SK-N-SH (cell line): ENCODE measurements at regions not wholly inside any gene's neighbourhood (a gene's known extent, or its start where the extent isn't known, plus 50 kb on each side); places are given as distances from the start of the nearest gene placed in this dataset.

Experiments used
- CTCF ChIA-PET: fragments of 300-600, 350-600 bp; formaldehyde crosslinking; extraction: SDS; loops from one replicate; lab custom pipeline; 2021; lab: Yijun Ruan, JAX
- POLR2A ChIA-PET: fragments of 350-600 bp; sonication (Branson Sonifier 250); formaldehyde crosslinking; extraction: SDS; loops from one replicate; lab custom pipeline; 2020; ENCODE audit warnings: antibody characterized with exemption, inconsistent platforms; lab: Yijun Ruan, JAX
- DNase-seq: peaks from one replicate; pipeline ENCODE4 v3.0.0; 2012
- H2AFZ ChIP-seq: fragments of 200-600 bp; sonication (generic); 2 replicates; pipeline ENCODE4 v1.8.1; 2016; ENCODE audit warnings: antibody characterized with exemption, mild to moderate bottlenecking, low read depth
- H3F3A ChIP-seq: fragments of 200-600 bp; sonication (generic); replicated peaks from 2 replicates; pipeline ENCODE3; 2016; ENCODE audit warnings: antibody characterized with exemption, mild to moderate bottlenecking; ENCODE audit not compliant: insufficient read depth
- H3K27ac ChIP-seq, 2 experiments: fragments of 200-500 bp in 1 of 2; fragments of 200-600 bp in 1 of 2; sonication (Bioruptor generic) in 1 of 2; sonication (generic), shearing (Covaris generic) in 1 of 2; 2 replicates each; pipeline versions ENCODE4 v1.5.1 to v1.6.1; 2014 to 2016; ENCODE audit warnings: low read depth in 2 of 2, inconsistent platforms in 1 of 2, low read length in 1 of 2, mild to moderate bottlenecking in 1 of 2, mixed read lengths in 1 of 2
- H3K27me3 ChIP-seq: fragments of 200-600 bp; sonication (generic), shearing (Covaris generic); 2 replicates; pipeline ENCODE4 v1.6.1; 2016; ENCODE audit warnings: mixed run types; ENCODE audit not compliant: insufficient read depth
- H3K36me3 ChIP-seq, 2 experiments: fragments of 200-500 bp in 1 of 2; fragments of 200-600 bp in 1 of 2; sonication (Bioruptor generic) in 1 of 2; sonication (generic) in 1 of 2; replicated peaks in 1 of 2; 2 replicates each; pipeline versions ENCODE3 to v1.5.1; 2014 to 2016; ENCODE audit warnings: low read length in 1 of 2, mild to moderate bottlenecking in 1 of 2; ENCODE audit not compliant: insufficient read depth in 2 of 2, control insufficient read depth in 1 of 2
- H3K4me1 ChIP-seq, 2 experiments: fragments of 200-500 bp in 1 of 2; fragments of 200-600 bp in 1 of 2; sonication (Bioruptor generic) in 1 of 2; sonication (generic), shearing (Covaris generic) in 1 of 2; 2 replicates each; pipeline versions ENCODE4 v1.5.1 to v1.6.1; 2014 to 2016; ENCODE audit warnings: low read depth in 1 of 2, low read length in 1 of 2, mixed run types in 1 of 2; ENCODE audit not compliant: insufficient read depth in 2 of 2, control insufficient read depth in 1 of 2
- H3K4me2 ChIP-seq: fragments of 200-600 bp; sonication (generic), shearing (Covaris generic); 2 replicates; pipeline ENCODE4 v1.6.1; 2017; ENCODE audit warnings: mixed run types
- H3K4me3 ChIP-seq, 2 experiments: fragments of 200-500 bp in 1 of 2; fragments of 200-600 bp in 1 of 2; sonication (Bioruptor generic) in 1 of 2; sonication (generic), shearing (Covaris generic) in 1 of 2; 2 replicates each; pipeline versions ENCODE4 v1.5.1 to v1.8.1; 2014 to 2016; ENCODE audit warnings: low read depth in 2 of 2, inconsistent platforms in 1 of 2, low read length in 1 of 2, mild to moderate bottlenecking in 1 of 2, mixed read lengths in 1 of 2, moderate library complexity in 1 of 2
- H3K79me2 ChIP-seq: fragments of 200-600 bp; sonication (generic); 2 replicates; pipeline ENCODE4 v1.8.1; 2017; ENCODE audit warnings: mild to moderate bottlenecking; ENCODE audit not compliant: insufficient read depth
- H3K9ac ChIP-seq: fragments of 200-600 bp; sonication (generic); 2 replicates; pipeline ENCODE4 v1.6.1; 2017; ENCODE audit warnings: mixed run types
- H3K9me2 ChIP-seq: fragments of 200-600 bp; sonication (generic); 2 replicates; pipeline ENCODE4 v1.6.1; 2017; ENCODE audit warnings: mixed run types
- H3K9me3 ChIP-seq: fragments of 200-600 bp; sonication (generic); 2 replicates; pipeline ENCODE4 v1.6.1; 2017; ENCODE audit warnings: mixed run types, mild to moderate bottlenecking, moderate library complexity
- H4K20me1 ChIP-seq: fragments of 200-600 bp; sonication (generic); 2 replicates; pipeline ENCODE4 v1.6.1; 2017; ENCODE audit warnings: mild to moderate bottlenecking, mixed run types; ENCODE audit not compliant: insufficient read depth
- ELF1 ChIP-seq: IDR thresholded peaks from 2 replicates; pipeline ENCODE4 v1.4.0; 2012
- EP300 ChIP-seq, 2 experiments: IDR thresholded peaks; 2 replicates each; pipeline versions ENCODE4 v1.4.0 to v1.6.1; 2012; ENCODE audit warnings: borderline replicate concordance in 1 of 2, low read depth in 1 of 2, low read length in 1 of 2
- EZH2phosphoT487 ChIP-seq: fragments of 200-600 bp; sonication (generic); IDR thresholded peaks from 2 replicates; pipeline ENCODE4 v1.6.1; 2017; ENCODE audit warnings: low read depth, mixed run types, mild to moderate bottlenecking, antibody characterized with exemption, moderate library complexity, borderline replicate concordance
- FOSL2 ChIP-seq: IDR thresholded peaks from 2 replicates; pipeline ENCODE4 v1.4.0; 2012; ENCODE audit warnings: low read depth, mild to moderate bottlenecking, moderate library complexity, borderline replicate concordance
- FOXJ3 ChIP-seq: sonication (generic); formaldehyde crosslinking; IDR thresholded peaks from 2 replicates; pipeline ENCODE4 v1.5.1; 2020; ENCODE audit warnings: mild to moderate bottlenecking, missing genetic modification reagents
- FOXM1 ChIP-seq: IDR thresholded peaks from 2 replicates; pipeline ENCODE4 v1.4.0; 2012; ENCODE audit warnings: low read depth, mild to moderate bottlenecking
- MEF2A ChIP-seq: IDR thresholded peaks from 2 replicates; pipeline ENCODE4 v1.4.0; 2012; ENCODE audit warnings: low read depth, borderline replicate concordance
- NFIC ChIP-seq: IDR thresholded peaks from 2 replicates; pipeline ENCODE4 v1.4.0; 2012; ENCODE audit warnings: borderline replicate concordance
- RCOR1 ChIP-seq: fragments of 150-350 bp; IDR thresholded peaks from 2 replicates; pipeline ENCODE4 v1.6.1; 2017; ENCODE audit warnings: antibody characterized with exemption, low read length
- RFX5 ChIP-seq: IDR thresholded peaks from 2 replicates; pipeline ENCODE4 v1.6.1; 2012; ENCODE audit warnings: mild to moderate bottlenecking, improper control_type of control experiment, low read length
- RXRA ChIP-seq: IDR thresholded peaks from 2 replicates; pipeline ENCODE4 v1.4.0; 2012; ENCODE audit warnings: low read depth, mild to moderate bottlenecking, borderline replicate concordance
- SIN3A ChIP-seq: IDR thresholded peaks from 2 replicates; pipeline ENCODE4 v1.6.1; 2012; ENCODE audit warnings: low read depth, mild to moderate bottlenecking, low read length, moderate library complexity, borderline replicate concordance
- SMC3 ChIP-seq: IDR thresholded peaks from 2 replicates; pipeline ENCODE4 v1.6.1; 2012; ENCODE audit warnings: low read depth, low read length, improper control_type of control experiment
- TCF12 ChIP-seq: IDR thresholded peaks from 2 replicates; pipeline ENCODE4 v1.4.0; 2012
- WGBS: methylation state at CpG from one replicate; pipeline ENCODE4 v1.1.6; 2017; ENCODE audit warnings: low lambda C conversion rate; 5-methylcytosine and 5-hydroxymethylcytosine counted together
- TF ChIP-seq, protein P1 (sequence below): fragments of 150-350 bp; IDR thresholded peaks from 2 replicates; pipeline ENCODE4 v1.6.1; 2016; ENCODE audit warnings: mild to moderate bottlenecking, low read depth, low read length
- TF ChIP-seq, protein P2 (sequence below): IDR thresholded peaks from 2 replicates; pipeline ENCODE4 v1.4.0; 2012; ENCODE audit warnings: low read depth, borderline replicate concordance
- TF ChIP-seq, protein P3 (sequence below): IDR thresholded peaks from 2 replicates; pipeline ENCODE4; 2012

DNA sequence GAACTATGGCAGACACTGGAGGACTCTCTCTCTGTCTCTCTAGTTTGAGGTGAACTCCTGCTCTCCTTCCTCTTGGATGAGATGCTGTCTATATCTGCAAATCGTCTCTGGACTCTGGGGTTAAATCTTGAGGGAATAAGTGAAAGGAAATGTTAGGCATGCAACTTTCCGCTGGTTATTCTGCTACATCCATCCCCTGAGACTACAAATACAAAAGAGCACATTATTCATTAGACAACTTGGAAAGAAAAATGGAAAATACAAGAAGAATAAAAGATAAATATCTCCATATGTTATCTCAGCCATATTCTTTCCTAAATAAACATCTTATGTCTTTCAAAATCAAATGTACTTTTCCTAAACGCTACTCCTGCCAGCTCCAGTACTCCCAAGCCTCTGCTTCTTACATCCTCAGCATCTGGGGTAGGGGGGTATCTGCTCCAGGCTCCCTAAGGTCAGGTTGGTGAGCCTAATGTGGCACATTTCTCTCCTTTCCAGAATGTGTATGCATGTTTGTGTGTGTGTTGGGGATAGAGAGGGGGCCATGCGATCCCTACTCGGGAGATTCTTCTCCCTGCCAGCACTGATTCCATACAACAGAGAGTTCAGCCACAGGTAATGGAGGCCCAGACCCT, 102.9 kb upstream of the FSCB start:
- no peak overlapping the region for H3K9ac ChIP-seq
- TF ChIP-seq EZH2phosphoT487, result no peak
- no peak for TF ChIP-seq ELF1
- no peak for TF ChIP-seq SIN3A
- no peak for TF ChIP-seq RXRA
- TF ChIP-seq, protein P1, sequence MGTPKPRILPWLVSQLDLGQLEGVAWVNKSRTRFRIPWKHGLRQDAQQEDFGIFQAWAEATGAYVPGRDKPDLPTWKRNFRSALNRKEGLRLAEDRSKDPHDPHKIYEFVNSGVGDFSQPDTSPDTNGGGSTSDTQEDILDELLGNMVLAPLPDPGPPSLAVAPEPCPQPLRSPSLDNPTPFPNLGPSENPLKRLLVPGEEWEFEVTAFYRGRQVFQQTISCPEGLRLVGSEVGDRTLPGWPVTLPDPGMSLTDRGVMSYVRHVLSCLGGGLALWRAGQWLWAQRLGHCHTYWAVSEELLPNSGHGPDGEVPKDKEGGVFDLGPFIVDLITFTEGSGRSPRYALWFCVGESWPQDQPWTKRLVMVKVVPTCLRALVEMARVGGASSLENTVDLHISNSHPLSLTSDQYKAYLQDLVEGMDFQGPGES, result no peak
- TF ChIP-seq, protein P2, sequence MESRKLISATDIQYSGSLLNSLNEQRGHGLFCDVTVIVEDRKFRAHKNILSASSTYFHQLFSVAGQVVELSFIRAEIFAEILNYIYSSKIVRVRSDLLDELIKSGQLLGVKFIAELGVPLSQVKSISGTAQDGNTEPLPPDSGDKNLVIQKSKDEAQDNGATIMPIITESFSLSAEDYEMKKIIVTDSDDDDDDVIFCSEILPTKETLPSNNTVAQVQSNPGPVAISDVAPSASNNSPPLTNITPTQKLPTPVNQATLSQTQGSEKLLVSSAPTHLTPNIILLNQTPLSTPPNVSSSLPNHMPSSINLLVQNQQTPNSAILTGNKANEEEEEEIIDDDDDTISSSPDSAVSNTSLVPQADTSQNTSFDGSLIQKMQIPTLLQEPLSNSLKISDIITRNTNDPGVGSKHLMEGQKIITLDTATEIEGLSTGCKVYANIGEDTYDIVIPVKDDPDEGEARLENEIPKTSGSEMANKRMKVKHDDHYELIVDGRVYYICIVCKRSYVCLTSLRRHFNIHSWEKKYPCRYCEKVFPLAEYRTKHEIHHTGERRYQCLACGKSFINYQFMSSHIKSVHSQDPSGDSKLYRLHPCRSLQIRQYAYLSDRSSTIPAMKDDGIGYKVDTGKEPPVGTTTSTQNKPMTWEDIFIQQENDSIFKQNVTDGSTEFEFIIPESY, result no peak
- TF ChIP-seq FOSL2, result no peak
- TF ChIP-seq FOXM1, result no peak
- no peak for TF ChIP-seq RFX5
- TF ChIP-seq SMC3, result no peak
- TF ChIP-seq EP300 (IDR thresholded peaks at IDR 0.05; ENCODE audit: borderline replicate concordance in 1 of 2, low read depth in 1 of 2, low read length in 1 of 2), result no peak
- TF ChIP-seq RCOR1, result no peak
- no peak for TF ChIP-seq TCF12
- TF ChIP-seq, all 33 proteins: peak for 0
- Histone ChIP-seq H3K4me1 (peaks cover 0 to 10% of the 10 kb centered on the region in 2 experiments; a peak in 1 of 4 replicates), H3K27me3 (no peaks in the 10 kb centered on the region), H4K20me1 (no peaks in the 10 kb centered on the region), H3K36me3 (no peaks in the 10 kb centered on the region), H3K79me2 (no peaks in the 10 kb centered on the region), H3K4me2 (no peak overlapping the region), H3K9me2 (no peaks in the 10 kb centered on the region), H2AFZ (no peak overlapping the region), H3K9me3 (no peaks in the 10 kb centered on the region), H3K27ac (no peak overlapping the region), H3F3A (no peaks in the 10 kb centered on the region), H3K4me3 (no peak overlapping the region)
- DNase-seq, result no peak
- POLR2A ChIA-PET, result no interaction called here
- WGBS, result 11% methylated on average over 5 of the region's 5 CpGs
- CTCF ChIA-PET, result no interaction called here

DNA sequence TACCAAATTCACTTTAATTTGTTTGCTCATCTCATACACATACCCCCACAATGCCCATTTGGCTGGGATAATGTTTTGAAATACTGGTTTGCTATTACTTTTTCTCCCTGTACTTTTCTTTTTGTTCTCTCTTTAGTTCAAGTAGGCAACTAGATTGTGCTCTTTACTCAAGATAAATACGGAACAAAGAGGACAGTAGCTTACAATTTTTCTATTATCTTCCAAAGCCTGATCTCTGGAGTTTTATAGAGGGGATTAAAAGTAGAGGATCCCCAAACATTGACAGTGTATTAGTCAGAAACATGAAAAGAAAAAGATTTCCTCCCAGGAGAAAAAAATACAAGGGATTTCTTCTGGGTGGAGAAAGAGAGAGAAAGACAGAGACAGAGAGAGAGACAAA, 102.1 kb upstream of the FSCB start:
- no peak for TF ChIP-seq RXRA
- no peak for TF ChIP-seq MEF2A
- TF ChIP-seq, protein P1, result no peak
- TF ChIP-seq FOXJ3 (CRISPR knock-in tag), result no peak
- TF ChIP-seq, protein P3, sequence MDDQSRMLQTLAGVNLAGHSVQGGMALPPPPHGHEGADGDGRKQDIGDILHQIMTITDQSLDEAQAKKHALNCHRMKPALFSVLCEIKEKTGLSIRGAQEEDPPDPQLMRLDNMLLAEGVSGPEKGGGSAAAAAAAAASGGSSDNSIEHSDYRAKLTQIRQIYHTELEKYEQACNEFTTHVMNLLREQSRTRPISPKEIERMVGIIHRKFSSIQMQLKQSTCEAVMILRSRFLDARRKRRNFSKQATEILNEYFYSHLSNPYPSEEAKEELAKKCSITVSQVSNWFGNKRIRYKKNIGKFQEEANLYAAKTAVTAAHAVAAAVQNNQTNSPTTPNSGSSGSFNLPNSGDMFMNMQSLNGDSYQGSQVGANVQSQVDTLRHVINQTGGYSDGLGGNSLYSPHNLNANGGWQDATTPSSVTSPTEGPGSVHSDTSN, result no peak
- no peak for TF ChIP-seq RCOR1
- TF ChIP-seq SIN3A, result no peak
- no peak for TF ChIP-seq NFIC
- ChIA-PET POLR2A (no interaction called here), CTCF (no interaction called here)
- Histone ChIP-seq H3K9me3 (no peaks in the 10 kb centered on the region), H3K4me3 (no peak overlapping the region), H3K9me2 (no peaks in the 10 kb centered on the region), H3K27ac (no peak overlapping the region), H4K20me1 (no peaks in the 10 kb centered on the region), H2AFZ (no peak overlapping the region), H3K9ac (no peak overlapping the region), H3F3A (no peaks in the 10 kb centered on the region), H3K79me2 (no peaks in the 10 kb centered on the region), H3K4me1 (peaks cover 0 to 10% of the 10 kb centered on the region in 2 experiments; a peak in 1 of 4 replicates), H3K4me2 (no peak overlapping the region), H3K36me3 (no peaks in the 10 kb centered on the region), H3K27me3 (no peaks in the 10 kb centered on the region)
- 4% methylated on average over 1 of the region's 1 CpG for WGBS
- DNase-seq, result no peak
